GM18507 (cell line): ENCODE measurements at regions not wholly inside any gene's neighbourhood (a gene's known extent, or its start where the extent isn't known, plus 50 kb on each side); places are given as distances from the start of the nearest gene placed in this dataset.

Experiments used
- DNase-seq: peaks from one replicate; pipeline ENCODE4 v3.0.0; 2011; ENCODE audit warnings: low read depth; ENCODE audit not compliant: insufficient read length; ENCODE audit errors: extremely low spot score
- FAIRE-seq: peaks from 2 replicates; lab custom pipeline; 2011; peaks lifted over from hg19 to GRCh38; lab: Jason Lieb, UNC

GRCh38 chr1:239657291-239657690, 270.9 kb downstream of the CHRM3 start:
- DNase-seq (no peak), FAIRE-seq (no peak)

DNA sequence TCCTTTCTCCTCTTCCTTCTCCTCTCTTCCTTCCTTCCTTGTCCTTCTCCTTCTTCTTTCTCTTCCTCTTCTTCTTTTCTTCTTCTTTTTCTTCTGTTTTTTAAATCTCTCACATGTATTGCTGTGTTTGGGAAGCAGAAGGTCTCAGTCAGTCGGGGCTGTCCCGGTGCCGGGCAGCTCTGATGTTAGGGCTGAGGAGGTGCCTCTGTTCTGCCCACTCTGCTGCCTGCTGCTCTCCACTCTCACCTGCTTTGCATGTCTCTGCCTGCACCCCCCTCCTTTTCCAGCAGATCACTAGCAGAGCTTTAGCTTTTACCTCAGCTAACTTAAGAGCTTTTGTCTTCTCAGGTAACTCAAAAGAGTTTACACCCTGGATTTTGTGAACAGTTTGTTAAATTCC, 276.6 kb downstream of the CHRM3 start:
- FAIRE-seq, result no peak
- DNase-seq, result no peak

DNA sequence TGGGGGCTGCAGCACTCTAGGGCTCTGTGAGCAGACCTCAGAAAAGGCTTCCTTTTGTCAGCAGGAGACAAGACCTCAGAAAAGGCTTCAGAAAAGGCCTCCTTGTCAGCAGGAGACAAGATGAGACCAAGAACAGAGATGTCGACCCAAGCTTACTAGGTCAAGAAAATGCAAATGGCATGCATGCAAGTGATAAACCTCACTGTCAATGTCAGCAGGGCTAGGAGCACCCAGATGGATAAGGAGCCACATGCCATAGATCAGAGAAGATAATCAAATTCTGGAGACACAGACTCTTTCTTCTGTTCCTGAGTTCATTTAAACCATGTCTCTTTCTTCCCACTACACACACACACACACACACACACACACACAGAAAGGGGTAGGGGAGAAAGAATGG, 285.9 kb downstream of the CHRM3 start:
- no peak for DNase-seq
- no peak for FAIRE-seq

DNA sequence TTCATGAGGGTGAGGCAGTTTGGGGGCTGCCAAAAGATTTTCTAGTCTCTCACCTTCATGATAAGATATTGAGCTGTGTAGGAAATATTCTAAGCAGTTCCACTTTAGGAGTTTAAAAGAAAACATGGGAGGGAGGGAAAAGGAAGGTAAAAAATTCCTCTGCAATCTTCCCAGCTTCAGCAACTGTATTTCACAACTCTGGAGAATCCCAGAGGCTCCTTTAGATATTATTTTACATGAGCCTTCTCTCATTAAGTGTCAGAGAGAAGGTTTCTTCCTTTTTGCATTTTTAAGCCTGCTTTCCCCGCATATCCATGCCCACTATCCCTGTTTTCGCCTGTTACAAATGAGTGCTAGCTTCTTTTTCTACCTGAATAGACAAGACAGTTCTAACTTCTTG, 289.4 kb downstream of the CHRM3 start:
- DNase-seq, result no peak
- no peak for FAIRE-seq

DNA sequence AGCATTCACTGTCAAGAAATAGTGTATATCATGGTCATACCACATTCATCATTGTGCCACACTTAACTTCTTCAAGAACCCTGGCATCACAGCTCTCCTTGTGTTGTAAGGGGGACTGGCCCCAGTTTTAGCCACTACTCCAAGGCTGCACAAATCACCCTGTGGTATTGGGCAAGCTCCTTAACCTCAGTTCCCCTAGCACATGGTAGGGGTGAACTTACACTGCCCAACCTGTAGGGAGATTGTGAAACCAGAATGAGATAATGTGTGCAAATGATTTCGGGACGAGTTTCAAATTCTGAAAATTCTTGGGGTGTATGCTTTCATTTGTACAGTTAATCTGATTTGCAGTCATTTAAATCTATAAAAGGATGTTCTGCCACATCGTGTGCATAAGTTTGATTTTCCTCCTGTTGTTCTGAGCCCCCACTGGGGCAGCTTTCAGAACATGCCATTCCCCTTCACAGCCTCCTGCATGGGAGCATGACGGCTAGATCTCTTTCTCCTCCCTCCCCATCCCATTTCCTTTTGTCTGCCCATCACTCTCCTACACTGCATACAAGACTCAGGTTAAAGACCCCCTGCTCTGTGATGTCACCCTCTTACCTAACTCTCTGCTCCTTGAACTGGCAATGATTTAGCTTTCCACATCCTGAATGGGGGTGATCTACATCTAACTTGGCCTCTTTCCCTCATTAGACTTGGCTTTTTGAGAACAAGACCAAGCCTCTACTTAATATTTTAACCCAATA, 290.3 kb downstream of the CHRM3 start:
- FAIRE-seq, result no peak
- no peak for DNase-seq

- FAIRE-seq (no peak), DNase-seq (no peak)
These were observed 291.0 kb downstream of the CHRM3 start for GRCh38 chr1:239677362-239677761.

- FAIRE-seq, result no peak
- no peak for DNase-seq
These were observed 291.8 kb downstream of the CHRM3 start for GRCh38 chr1:239678181-239678580.

DNA sequence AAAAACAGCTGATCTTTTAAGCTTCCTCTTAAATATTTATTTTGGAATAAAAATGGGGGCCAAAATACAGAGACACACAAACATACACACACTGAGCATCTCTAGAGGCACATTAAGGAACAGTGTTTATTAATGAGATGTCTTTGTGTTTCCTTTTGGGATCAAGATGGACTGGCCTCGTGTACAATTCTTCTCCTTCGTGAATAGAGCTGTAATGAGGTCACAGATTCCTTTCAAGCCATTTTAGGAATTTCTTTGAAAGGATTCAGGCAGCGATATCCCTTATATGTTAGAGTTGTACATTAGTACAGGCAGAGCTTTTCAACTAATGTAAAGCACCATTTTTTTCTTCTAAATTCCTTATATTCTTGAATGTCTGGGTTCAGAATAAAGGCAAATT, 295.7 kb downstream of the CHRM3 start:
- DNase-seq (no peak), FAIRE-seq (no peak)

- FAIRE-seq, result no peak
- DNase-seq, result no peak
These were observed 296.6 kb downstream of the CHRM3 start for GRCh38 chr1:239682960-239683359.

GRCh38 chr1:239686386-239686785, 300.0 kb downstream of the CHRM3 start:
- DNase-seq, result no peak
- FAIRE-seq, result no peak

- FAIRE-seq (no peak), DNase-seq (no peak)
These were observed 309.9 kb downstream of the CHRM3 start for GRCh38 chr1:239696317-239696716.

GRCh38 chr1:239700667-239701066, 314.3 kb downstream of the CHRM3 start:
- FAIRE-seq (no peak), DNase-seq (no peak)

GRCh38 chr1:239703075-239703474, 316.7 kb downstream of the CHRM3 start:
- DNase-seq (no peak), FAIRE-seq (no peak)

GRCh38 chr1:239706245-239706892, 320.0 kb downstream of the CHRM3 start:
- FAIRE-seq (no peak), DNase-seq (no peak)

DNA sequence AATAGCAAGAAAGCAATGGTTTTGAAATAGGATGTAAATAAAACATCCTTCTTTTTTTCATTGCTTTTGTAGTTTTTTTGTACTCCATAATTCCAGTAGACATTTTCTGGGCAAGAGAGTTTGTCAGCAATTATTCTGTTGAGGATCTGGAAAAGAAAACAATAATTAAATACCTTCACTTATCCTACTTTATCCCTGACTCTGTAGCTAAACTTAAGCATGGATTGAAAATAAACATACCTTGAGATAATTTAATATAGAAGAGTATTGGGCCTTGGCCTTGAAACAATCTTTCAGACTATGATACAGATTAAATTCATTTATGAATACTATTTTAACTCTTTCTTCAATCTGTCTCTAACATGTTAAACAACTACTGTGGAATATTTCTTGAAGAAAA, 321.2 kb downstream of the CHRM3 start:
- no peak for DNase-seq
- FAIRE-seq, result no peak

DNA sequence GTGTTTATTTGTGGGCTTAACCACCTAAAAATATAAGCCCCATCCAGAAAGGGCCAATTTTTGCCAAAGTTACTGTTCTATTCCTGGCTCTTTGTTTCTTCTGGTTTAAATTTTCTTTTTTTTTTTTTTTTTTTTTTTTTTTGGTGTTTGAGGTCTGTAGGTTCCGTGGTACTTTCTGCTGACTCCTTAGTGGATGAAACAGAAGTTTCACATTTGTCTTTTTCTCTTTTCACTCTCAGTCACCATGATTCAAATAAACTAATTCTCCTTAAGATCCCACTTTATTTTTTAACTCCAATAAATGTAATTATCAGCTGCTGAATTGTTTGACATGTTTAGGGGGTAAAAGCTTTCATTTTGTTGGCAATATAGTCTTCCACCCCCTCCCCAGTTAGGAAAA, 322.3 kb downstream of the CHRM3 start:
- FAIRE-seq (no peak), DNase-seq (no peak)

DNA sequence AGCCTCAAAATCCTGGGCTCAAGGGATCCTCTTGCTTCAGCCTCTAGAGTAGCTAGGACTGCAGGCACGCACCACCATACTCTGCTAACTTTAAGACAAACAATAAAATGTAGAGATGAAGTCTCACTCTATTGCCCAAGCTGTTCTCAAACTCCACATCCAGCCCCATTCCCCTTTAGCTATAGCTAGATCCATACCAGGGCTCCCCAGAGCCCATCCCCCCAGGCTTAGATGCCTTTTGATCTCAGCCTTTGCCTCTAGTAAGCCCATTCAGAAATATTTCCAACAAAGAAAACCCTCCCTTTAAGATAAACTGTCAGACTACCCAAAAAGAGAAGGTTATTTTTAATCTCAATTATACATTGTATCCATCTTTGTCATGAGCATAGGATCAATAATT, 325.4 kb downstream of the CHRM3 start:
- FAIRE-seq, result no peak
- no peak for DNase-seq

GRCh38 chr1:239717097-239717917, 330.9 kb downstream of the CHRM3 start:
- DNase-seq (no peak), FAIRE-seq (no peak)

- DNase-seq (no peak), FAIRE-seq (no peak)
These were observed 331.5 kb downstream of the CHRM3 start for GRCh38 chr1:239717918-239718184.

- no peak for DNase-seq
- no peak for FAIRE-seq
These were observed 332.2 kb downstream of the CHRM3 start for GRCh38 chr1:239718571-239718970.
